Lower leg skin (tissue), 3 donors: ENCODE measurements at regions not wholly inside any gene's neighbourhood (a gene's known extent, or its start where the extent isn't known, plus 50 kb on each side); places are given as distances from the start of the nearest gene placed in this dataset.

ENCODE experiments used
- CTCF ChIP-seq, 3 donors: fragments of 450-650 bp; IDR thresholded peaks; one replicate each; pipeline ENCODE4 v1.5.1; 2016; ENCODE audit warnings: antibody characterized with exemption in 3 of 3, mild to moderate bottlenecking in 3 of 3, moderate library complexity in 2 of 3
- POLR2A ChIP-seq, 2 donors: fragments of 450-650 bp; IDR thresholded peaks; one replicate each; pipeline ENCODE4 v1.6.1; 2016 to 2017; ENCODE audit warnings: antibody characterized with exemption in 2 of 2, mild to moderate bottlenecking in 1 of 2, moderate library complexity in 1 of 2

GRCh38 chr1:113241237-113241636 is 149.1 kb upstream of the MAGI3 start:
- TF ChIP-seq POLR2A (IDR thresholded peaks at IDR 0.05) (no peak), CTCF (IDR thresholded peaks at IDR 0.05) (no peak)
